BLaER1 treated with 17β-estradiol and CSF1 and Interleukin-3, amounts not matched to agents 10 nM and 100 nM (cell line): ENCODE measurements at regions not wholly inside any gene's neighbourhood (a gene's known extent, or its start where the extent isn't known, plus 50 kb on each side); places are given as distances from the start of the nearest gene placed in this dataset.

Experiments
- H3K27ac ChIP-seq, 11 experiments: shearing (Covaris generic); formaldehyde crosslinking; 2 replicates each; pipeline ENCODE4 v1.8.1; 2022
- H3K27me3 ChIP-seq, 11 experiments: shearing (Covaris generic); formaldehyde crosslinking; 2 replicates each; pipeline ENCODE4 v1.8.1; 2022
- H3K36me3 ChIP-seq, 11 experiments: shearing (Covaris generic); formaldehyde crosslinking; 2 replicates each; pipeline ENCODE4 v1.8.1; 2022
- H3K4me1 ChIP-seq, 10 experiments: shearing (Covaris generic); formaldehyde crosslinking; 2 replicates each; pipeline ENCODE4 v1.8.1; 2022
- H3K4me2 ChIP-seq, 11 experiments: shearing (Covaris generic); formaldehyde crosslinking; 2 replicates each; pipeline ENCODE4 v1.8.1; 2022
- H3K4me3 ChIP-seq, 10 experiments: shearing (Covaris generic); formaldehyde crosslinking; 2 replicates each; pipeline ENCODE4 v1.8.1; 2022
- H3K9ac ChIP-seq, 11 experiments: shearing (Covaris generic); formaldehyde crosslinking; 2 replicates each; pipeline ENCODE4 v1.8.1; 2022
- H3K9me3 ChIP-seq, 11 experiments: shearing (Covaris generic); formaldehyde crosslinking; replicated peaks in 1 of 11; 2 replicates each; pipeline ENCODE4 v1.8.1; 2022
- H4K20me1 ChIP-seq, 11 experiments: shearing (Covaris generic); formaldehyde crosslinking; 2 replicates each; pipeline ENCODE4 v1.8.1; 2022
- Cebpa-rat ChIP-seq, 11 experiments: shearing (Covaris generic); IDR thresholded peaks; 2 replicates each; pipeline ENCODE4 v1.8.1; 2022

DNA sequence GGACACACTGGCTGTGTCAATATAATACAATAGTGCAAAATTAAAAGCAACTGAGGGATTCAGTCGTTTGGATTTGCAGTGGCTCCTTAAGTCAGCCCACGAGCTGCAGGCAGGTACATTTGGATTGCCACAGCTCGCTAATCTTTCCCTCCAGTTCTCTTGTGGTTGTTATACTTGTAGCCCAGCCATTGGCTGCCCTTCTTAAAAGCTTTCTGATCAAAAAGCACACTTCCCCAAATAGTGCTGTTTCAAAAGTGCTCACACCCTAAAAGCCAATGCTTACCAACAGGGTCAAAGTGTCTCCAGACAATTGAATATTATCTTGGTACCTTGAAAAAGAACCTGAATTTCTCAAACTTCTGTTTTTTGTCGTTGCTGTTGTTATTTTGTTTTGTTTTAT lies 404.7 kb upstream of the FAM98A start:
- H3K9me3 ChIP-seq: peaks cover 0 to 4% (median 0%) of the 10 kb centered on the region in 11 experiments; a peak in 1 of 22 replicates
- no peak overlapping the region for H3K4me2 ChIP-seq
- no peaks in the 10 kb centered on the region for H3K4me1 ChIP-seq
- H3K27ac ChIP-seq: no peak overlapping the region
- no peak overlapping the region for H3K9ac ChIP-seq
- H3K36me3 ChIP-seq: no peaks in the 10 kb centered on the region
- H4K20me1 ChIP-seq: no peaks in the 10 kb centered on the region
- TF ChIP-seq Cebpa-rat (IDR thresholded peaks at IDR 0.05): no peak
- H3K4me3 ChIP-seq: no peak overlapping the region
- no peaks in the 10 kb centered on the region for H3K27me3 ChIP-seq

DNA sequence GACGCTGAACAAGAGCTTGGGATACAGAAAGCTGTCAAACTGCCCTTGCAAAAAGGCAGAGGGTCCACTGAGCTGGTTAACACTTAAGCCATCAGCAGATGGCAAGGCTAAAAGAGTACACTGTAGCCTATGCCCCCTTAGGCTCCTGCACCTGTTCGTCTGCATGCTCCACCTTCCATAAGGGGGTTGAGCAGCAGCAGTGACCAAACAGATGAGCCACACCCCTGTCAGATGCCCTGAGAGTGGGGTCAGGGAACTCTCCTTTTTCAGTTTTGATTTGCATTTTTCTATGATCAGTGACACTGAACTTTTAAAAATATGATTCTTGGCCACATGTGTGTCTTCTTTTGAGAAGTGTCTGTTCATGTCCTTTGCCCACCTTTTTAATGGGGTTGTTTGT lies 402.5 kb upstream of the FAM98A start:
- peaks cover 9 to 17% (median 14%) of the 10 kb centered on the region in 11 experiments for H3K9me3 ChIP-seq
- H3K4me2 ChIP-seq: no peak overlapping the region
- no peaks in the 10 kb centered on the region for H4K20me1 ChIP-seq
- H3K4me3 ChIP-seq: no peak overlapping the region
- H3K36me3 ChIP-seq: peaks cover 0 to 4% (median 0%) of the 10 kb centered on the region in 11 experiments; a peak in 2 of 22 replicates
- H3K27me3 ChIP-seq: no peaks in the 10 kb centered on the region
- no peak overlapping the region for H3K9ac ChIP-seq
- TF ChIP-seq Cebpa-rat (IDR thresholded peaks at IDR 0.05): no peak
- H3K27ac ChIP-seq: no peak overlapping the region
- H3K4me1 ChIP-seq: no peaks in the 10 kb centered on the region

DNA sequence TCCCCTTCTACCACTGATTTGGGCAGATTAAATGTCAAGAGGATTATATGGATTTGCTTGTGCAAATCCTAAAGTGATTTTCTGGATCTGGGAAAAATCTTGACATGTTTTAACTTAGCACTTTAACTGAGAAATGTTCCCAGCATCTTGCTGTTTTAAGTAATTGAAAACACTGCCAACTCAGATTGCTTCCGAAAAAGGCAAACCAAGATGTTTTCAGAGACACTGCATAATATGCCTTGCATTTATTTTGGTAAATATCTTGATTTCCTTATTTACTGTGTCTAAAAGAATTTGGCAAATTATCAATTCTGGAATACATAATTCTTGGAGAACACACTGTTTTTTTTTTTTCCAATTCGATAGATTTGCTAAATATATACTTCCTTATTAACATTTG lies 385.0 kb upstream of the FAM98A start:
- H3K9me3 ChIP-seq: no peaks in the 10 kb centered on the region
- TF ChIP-seq Cebpa-rat (IDR thresholded peaks at IDR 0.05): no peak
- no peaks in the 10 kb centered on the region for H3K27me3 ChIP-seq

DNA sequence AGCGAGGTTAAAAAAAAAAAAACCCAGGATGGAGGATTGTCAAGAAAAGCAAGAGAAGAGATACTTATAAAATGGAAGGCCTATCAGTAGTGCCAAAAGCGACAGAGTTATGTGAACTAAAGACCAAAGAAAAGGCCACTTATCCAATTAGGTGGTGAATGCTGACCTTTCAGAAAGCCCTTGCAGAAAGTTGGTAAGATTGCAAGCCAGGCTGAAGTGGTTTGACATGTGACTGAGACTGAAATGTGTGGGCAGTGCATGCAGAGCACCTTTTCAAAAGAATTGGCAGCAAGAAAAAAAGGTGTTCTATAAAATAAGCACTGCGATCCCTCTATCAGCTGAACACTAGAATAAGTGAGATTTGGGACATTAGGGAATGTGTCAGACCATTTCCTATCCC lies 379.4 kb upstream of the FAM98A start:
- no peak overlapping the region for H3K4me2 ChIP-seq
- H4K20me1 ChIP-seq: no peaks in the 10 kb centered on the region
- H3K36me3 ChIP-seq: no peaks in the 10 kb centered on the region
- H3K4me3 ChIP-seq: no peak overlapping the region
- no peak overlapping the region for H3K9ac ChIP-seq
- no peaks in the 10 kb centered on the region for H3K4me1 ChIP-seq
- H3K27me3 ChIP-seq: no peaks in the 10 kb centered on the region
- TF ChIP-seq Cebpa-rat (IDR thresholded peaks at IDR 0.05): no peak
- H3K27ac ChIP-seq: no peak overlapping the region
- H3K9me3 ChIP-seq: peaks cover 0 to 9% (median 0%) of the 10 kb centered on the region in 11 experiments; a peak in 3 of 22 replicates

More for the DNA sequence above, 385.0 kb upstream of the FAM98A start:
- H3K36me3 ChIP-seq: no peaks in the 10 kb centered on the region
- H3K27ac ChIP-seq: no peak overlapping the region
- H4K20me1 ChIP-seq: no peaks in the 10 kb centered on the region
- H3K4me1 ChIP-seq: no peaks in the 10 kb centered on the region
- H3K4me3 ChIP-seq: no peak overlapping the region
- no peak overlapping the region for H3K9ac ChIP-seq
- H3K4me2 ChIP-seq: no peak overlapping the region

DNA sequence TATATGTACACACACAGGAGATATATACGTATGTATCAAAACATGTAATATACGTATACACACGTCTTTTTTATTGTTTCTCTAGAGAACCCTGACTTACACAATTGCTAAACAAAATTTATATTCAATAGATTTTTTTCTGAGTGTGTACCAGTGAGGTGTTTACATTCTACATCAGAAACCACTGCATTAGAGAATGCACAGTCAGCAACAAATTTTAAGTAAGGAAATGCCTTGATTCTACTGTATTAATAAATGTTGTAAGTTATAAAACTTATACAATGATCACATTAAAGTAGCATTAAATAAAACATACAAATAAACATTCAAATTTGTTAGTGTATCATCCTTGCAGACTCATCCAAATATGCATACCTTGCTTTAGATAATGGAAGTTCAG lies 376.4 kb upstream of the FAM98A start:
- H3K27ac ChIP-seq: no peak overlapping the region
- TF ChIP-seq Cebpa-rat (IDR thresholded peaks at IDR 0.05): no peak
- no peaks in the 10 kb centered on the region for H3K27me3 ChIP-seq
- no peaks in the 10 kb centered on the region for H3K4me1 ChIP-seq
- H3K4me2 ChIP-seq: no peak overlapping the region
- no peak overlapping the region for H3K9ac ChIP-seq
- peaks cover 0 to 9% (median 0%) of the 10 kb centered on the region in 11 experiments; a peak in 3 of 22 replicates for H3K9me3 ChIP-seq
- H4K20me1 ChIP-seq: no peaks in the 10 kb centered on the region
- H3K4me3 ChIP-seq: no peak overlapping the region
- no peaks in the 10 kb centered on the region for H3K36me3 ChIP-seq

DNA sequence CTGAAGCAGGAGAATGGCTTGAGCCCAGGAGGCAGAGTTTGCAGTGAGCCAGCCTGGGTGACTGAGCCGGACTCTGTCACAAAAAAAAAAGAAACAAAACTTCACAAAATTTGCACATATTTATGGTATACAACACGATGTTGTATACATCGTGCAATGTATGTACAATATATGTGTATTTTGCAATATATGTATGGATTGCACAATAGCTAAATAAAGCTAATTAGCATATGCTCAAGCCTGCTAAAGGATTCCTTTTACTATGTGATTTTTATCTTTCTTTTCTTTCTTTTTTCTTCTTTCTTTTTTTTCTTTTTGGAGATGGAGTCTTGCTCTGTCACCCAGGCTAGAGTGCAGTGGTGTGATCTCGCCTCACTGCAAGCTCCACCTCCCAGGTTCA lies 368.0 kb upstream of the FAM98A start:
- H3K36me3 ChIP-seq: no peaks in the 10 kb centered on the region
- no peak overlapping the region for H3K9ac ChIP-seq
- no peak overlapping the region for H3K27ac ChIP-seq
- no peak for TF ChIP-seq Cebpa-rat (IDR thresholded peaks at IDR 0.05)
- no peaks in the 10 kb centered on the region for H3K4me1 ChIP-seq
- H3K27me3 ChIP-seq: no peaks in the 10 kb centered on the region
- H4K20me1 ChIP-seq: no peaks in the 10 kb centered on the region
- no peaks in the 10 kb centered on the region for H3K9me3 ChIP-seq
- H3K4me3 ChIP-seq: no peak overlapping the region
- no peak overlapping the region for H3K4me2 ChIP-seq

DNA sequence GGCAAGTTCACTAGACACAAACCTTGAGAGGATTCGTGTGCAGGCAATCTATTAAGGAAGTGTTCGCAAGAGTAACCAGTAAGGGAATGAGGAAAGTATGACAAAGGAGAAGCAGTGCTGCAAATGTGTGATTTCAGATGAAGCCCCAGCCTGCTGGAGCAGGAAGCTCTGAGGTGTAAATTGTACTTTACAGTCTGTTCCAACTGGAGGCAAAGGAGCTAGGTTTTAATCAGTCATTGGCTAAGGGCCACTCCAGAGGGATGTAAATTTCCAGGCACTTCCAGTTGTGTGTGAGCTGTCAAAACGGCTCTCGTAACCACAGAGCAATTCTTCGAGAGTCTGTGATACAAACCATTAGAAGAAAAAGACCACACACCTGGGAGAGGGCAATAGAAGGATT lies 359.5 kb upstream of the FAM98A start:
- TF ChIP-seq Cebpa-rat (IDR thresholded peaks at IDR 0.05): no peak
- Histone ChIP-seq H3K4me1 (no peaks in the 10 kb centered on the region), H3K4me2 (no peak overlapping the region), H3K27me3 (no peaks in the 10 kb centered on the region), H3K9me3 (no peaks in the 10 kb centered on the region), H3K9ac (no peak overlapping the region), H3K36me3 (no peaks in the 10 kb centered on the region), H3K27ac (no peak overlapping the region), H3K4me3 (no peak overlapping the region), H4K20me1 (no peaks in the 10 kb centered on the region)

DNA sequence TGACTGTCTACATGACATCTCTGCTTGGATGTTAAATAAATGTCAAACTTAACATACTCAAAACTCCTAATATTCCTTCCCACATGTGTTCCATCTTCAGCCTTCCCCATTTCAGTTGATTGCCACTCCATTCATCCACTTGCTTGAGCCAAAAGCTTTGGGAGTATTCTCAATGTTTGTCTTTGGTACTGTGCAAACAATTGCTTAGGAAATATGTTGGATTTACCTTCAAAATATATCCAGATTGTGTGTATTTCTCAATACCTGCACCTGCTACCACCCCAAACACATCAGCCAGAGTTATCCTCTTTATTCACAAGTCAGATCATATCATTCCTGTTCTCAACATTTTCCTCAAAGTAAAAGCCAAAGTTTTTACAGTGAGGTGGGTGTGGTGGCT lies 350.3 kb upstream of the FAM98A start:
- Histone ChIP-seq H3K4me2 (no peak overlapping the region), H3K9ac (no peak overlapping the region), H3K4me1 (no peaks in the 10 kb centered on the region), H3K4me3 (no peak overlapping the region), H3K36me3 (no peaks in the 10 kb centered on the region), H3K27me3 (no peaks in the 10 kb centered on the region), H3K9me3 (peaks cover 0 to 4% (median 0%) of the 10 kb centered on the region in 11 experiments; a peak in 1 of 22 replicates), H3K27ac (no peak overlapping the region), H4K20me1 (no peaks in the 10 kb centered on the region)
- no peak for TF ChIP-seq Cebpa-rat (IDR thresholded peaks at IDR 0.05)

DNA sequence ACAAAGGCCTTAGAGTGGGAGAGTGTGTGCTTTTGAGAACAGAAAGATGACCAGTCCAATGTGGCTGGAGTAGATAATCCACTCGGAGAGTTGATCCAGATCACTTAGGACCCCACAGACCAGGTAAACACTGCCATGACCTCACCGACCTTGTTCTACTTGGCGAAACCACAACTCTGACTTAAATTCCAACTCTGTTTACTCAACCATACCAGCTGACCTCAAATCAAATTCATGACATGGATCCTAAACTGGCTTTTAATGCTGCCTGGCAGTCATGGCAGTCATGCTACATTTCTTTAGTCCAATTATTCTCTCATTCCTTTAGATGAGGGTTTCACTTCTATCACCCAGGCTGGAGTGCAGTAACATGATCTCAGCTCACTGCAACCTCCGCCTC lies 347.1 kb upstream of the FAM98A start:
- H3K4me3 ChIP-seq: no peak overlapping the region
- no peak for TF ChIP-seq Cebpa-rat (IDR thresholded peaks at IDR 0.05)
- no peak overlapping the region for H3K4me2 ChIP-seq
- H4K20me1 ChIP-seq: no peaks in the 10 kb centered on the region
- H3K27ac ChIP-seq: no peak overlapping the region
- H3K36me3 ChIP-seq: no peaks in the 10 kb centered on the region
- H3K27me3 ChIP-seq: no peaks in the 10 kb centered on the region
- H3K9me3 ChIP-seq: peaks cover 0 to 5% (median 0%) of the 10 kb centered on the region in 11 experiments; a peak in 2 of 22 replicates
- H3K9ac ChIP-seq: no peak overlapping the region
- no peaks in the 10 kb centered on the region for H3K4me1 ChIP-seq

DNA sequence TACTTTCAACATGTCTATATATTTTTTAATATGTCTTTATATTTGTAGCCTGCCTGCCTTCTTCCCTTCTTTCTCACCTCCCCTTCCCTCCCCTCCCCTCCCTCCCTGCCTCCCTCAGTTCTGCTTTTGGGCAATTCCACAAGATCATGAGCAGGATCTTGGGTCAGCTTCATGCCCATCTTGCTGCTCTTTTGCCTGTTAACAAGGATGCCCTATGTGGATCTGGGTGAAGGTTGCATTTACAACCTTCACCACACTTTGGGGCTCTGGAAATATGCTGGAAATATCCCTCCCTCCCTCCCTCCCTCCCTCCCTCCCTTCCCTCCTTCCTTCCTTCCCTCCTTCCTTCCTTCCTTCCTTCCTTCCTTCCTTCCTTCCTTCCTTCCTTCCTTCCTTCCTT lies 334.1 kb upstream of the FAM98A start:
- Histone ChIP-seq H3K27ac (no peak overlapping the region), H4K20me1 (no peaks in the 10 kb centered on the region), H3K4me2 (no peak overlapping the region), H3K9me3 (peaks cover 0 to 5% (median 0%) of the 10 kb centered on the region in 11 experiments; a peak in 2 of 22 replicates), H3K4me1 (peaks cover 0 to 2% (median 0%) of the 10 kb centered on the region in 10 experiments; a peak in 2 of 20 replicates), H3K4me3 (no peak overlapping the region), H3K36me3 (no peaks in the 10 kb centered on the region), H3K27me3 (no peaks in the 10 kb centered on the region), H3K9ac (no peak overlapping the region)
- no peak for TF ChIP-seq Cebpa-rat (IDR thresholded peaks at IDR 0.05)
